Neuron (in vitro differentiated cells): ENCODE measurements at regions not wholly inside any gene's neighbourhood (a gene's known extent, or its start where the extent isn't known, plus 50 kb on each side); places are given as distances from the start of the nearest gene placed in this dataset.

ENCODE experiments used
- H2AFZ ChIP-seq: one replicate; pipeline ENCODE4 v1.6.1; 2013; ENCODE audit warnings: low read depth, mild to moderate bottlenecking, inconsistent platforms, low read length, moderate library complexity
- H3K27me3 ChIP-seq: one replicate; pipeline ENCODE4 v1.6.1; 2013; ENCODE audit warnings: low read length; ENCODE audit not compliant: insufficient read depth
- H3K36me3 ChIP-seq: one replicate; pipeline ENCODE4 v1.6.1; 2013; ENCODE audit warnings: low read length; ENCODE audit not compliant: insufficient read depth
- H3K4me1 ChIP-seq: one replicate; pipeline ENCODE4 v1.6.1; 2013; ENCODE audit warnings: low read length; ENCODE audit not compliant: insufficient read depth
- H3K4me3 ChIP-seq: 2 replicates; pipeline ENCODE4 v1.5.1; 2013; ENCODE audit warnings: mild to moderate bottlenecking, low read length, moderate library complexity
- H3K9me3 ChIP-seq: one replicate; pipeline ENCODE4 v1.6.1; 2013; ENCODE audit warnings: low read length

DNA sequence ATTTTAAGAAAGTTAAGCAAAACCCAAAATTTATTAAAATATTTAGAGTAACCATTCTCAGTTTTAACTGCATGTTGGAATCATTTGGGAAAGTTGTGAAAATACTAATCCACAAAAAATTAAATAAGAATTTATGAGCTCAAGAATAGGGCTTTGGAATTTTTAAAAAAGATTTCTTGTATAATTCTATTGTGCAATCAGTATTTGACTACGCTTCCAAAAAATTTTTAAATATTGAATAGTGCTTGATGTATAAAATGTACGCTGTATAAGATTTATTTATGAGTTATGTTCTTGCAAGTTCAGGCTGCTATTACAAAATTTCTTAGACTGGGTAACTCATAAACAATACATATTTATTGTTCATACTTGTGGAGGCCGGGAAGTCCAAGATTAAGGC, 571.7 kb downstream of the MMUT start:
- no peaks in the 10 kb centered on the region for H3K9me3 ChIP-seq
- H3K4me1 ChIP-seq: no peaks in the 10 kb centered on the region
- no peak overlapping the region for H2AFZ ChIP-seq
- H3K4me3 ChIP-seq: no peak overlapping the region
- no peaks in the 10 kb centered on the region for H3K36me3 ChIP-seq
- no peaks in the 10 kb centered on the region for H3K27me3 ChIP-seq

DNA sequence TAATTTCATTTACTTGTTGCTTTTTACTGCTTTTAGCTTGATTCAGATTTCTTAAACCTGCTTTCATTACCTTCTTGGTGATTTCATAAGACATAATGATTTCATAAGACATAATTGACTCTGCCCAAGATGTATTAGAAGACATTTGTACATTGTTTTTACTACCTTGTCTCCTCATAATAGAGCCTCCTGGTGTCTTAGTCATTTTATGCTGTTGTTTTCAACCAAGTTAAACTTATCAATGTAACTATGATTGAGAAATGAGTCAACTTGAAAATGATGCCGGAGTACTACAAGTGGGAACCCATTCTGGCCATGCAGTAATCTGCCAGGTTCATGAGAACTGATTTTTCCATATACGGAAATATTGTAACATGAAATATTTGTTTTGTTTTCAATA, 573.6 kb downstream of the MMUT start:
- H3K4me1 ChIP-seq: no peaks in the 10 kb centered on the region
- no peaks in the 10 kb centered on the region for H3K27me3 ChIP-seq
- no peaks in the 10 kb centered on the region for H3K36me3 ChIP-seq

DNA sequence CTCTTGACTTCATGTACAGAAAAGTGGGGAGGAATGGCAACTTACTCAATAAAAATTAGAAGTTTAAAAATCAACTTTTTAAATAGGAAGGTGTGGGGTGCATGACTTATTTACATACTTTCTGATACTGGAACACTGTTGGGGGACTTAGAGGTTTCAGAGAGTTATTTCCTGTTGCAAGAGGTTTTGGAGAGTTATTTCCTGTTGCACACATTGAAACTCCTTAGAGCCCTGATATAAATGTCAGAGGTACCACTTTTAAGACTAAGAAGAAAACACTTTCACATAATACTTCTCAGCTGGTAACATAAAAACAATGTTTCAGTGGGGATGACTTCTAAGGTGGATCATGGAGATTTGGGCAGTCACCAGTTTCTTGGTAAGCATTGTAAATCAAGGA, 579.9 kb downstream of the MMUT start:
- Histone ChIP-seq H2AFZ (no peak overlapping the region), H3K4me3 (no peak overlapping the region), H3K9me3 (no peaks in the 10 kb centered on the region)

More for the DNA sequence above, 573.6 kb downstream of the MMUT start:
- no peak overlapping the region for H2AFZ ChIP-seq
- H3K4me3 ChIP-seq: no peak overlapping the region
- H3K9me3 ChIP-seq: no peaks in the 10 kb centered on the region

GRCh38 chr6:48881551-48881950, 581.5 kb downstream of the MMUT start:
- Histone ChIP-seq H2AFZ (no peak overlapping the region), H3K4me3 (no peak overlapping the region), H3K9me3 (no peaks in the 10 kb centered on the region), H3K4me1 (no peaks in the 10 kb centered on the region), H3K36me3 (no peaks in the 10 kb centered on the region), H3K27me3 (no peaks in the 10 kb centered on the region)

More for the DNA sequence above, 579.9 kb downstream of the MMUT start:
- H3K4me1 ChIP-seq: no peaks in the 10 kb centered on the region
- H3K27me3 ChIP-seq: no peaks in the 10 kb centered on the region
- H3K36me3 ChIP-seq: no peaks in the 10 kb centered on the region

GRCh38 chr6:48869595-48869994, 593.5 kb downstream of the MMUT start:
- Histone ChIP-seq H3K4me1 (no peaks in the 10 kb centered on the region), H2AFZ (no peak overlapping the region), H3K36me3 (no peaks in the 10 kb centered on the region)

GRCh38 chr6:48866682-48867081, 596.4 kb downstream of the MMUT start:
- Histone ChIP-seq H3K4me1 (no peaks in the 10 kb centered on the region), H2AFZ (no peak overlapping the region), H3K4me3 (no peak overlapping the region), H3K27me3 (no peaks in the 10 kb centered on the region), H3K9me3 (no peaks in the 10 kb centered on the region), H3K36me3 (no peaks in the 10 kb centered on the region)

More at GRCh38 chr6:48869595-48869994, 593.5 kb downstream of the MMUT start:
- H3K9me3 ChIP-seq: no peaks in the 10 kb centered on the region
- no peak overlapping the region for H3K4me3 ChIP-seq
- H3K27me3 ChIP-seq: no peaks in the 10 kb centered on the region

DNA sequence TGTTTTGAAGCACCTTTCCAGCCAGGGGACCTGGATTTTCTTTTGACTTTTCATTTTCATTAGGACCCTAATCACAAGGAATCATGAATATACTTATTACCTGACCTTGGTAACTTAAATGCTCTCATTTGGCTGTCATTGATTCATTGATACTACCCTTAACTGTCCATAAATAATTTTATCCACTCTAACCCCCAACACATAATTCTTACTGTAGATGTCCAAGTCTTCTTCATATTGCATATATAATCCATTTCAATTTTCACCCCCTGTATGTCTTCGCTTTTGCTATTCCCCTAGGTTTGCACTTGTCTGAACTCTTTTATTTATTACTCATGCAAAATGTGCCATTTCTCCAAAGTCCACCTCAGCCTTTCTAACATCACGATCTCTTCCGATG, 602.9 kb downstream of the MMUT start:
- Histone ChIP-seq H3K4me3 (no peak overlapping the region), H3K27me3 (no peaks in the 10 kb centered on the region), H3K9me3 (no peaks in the 10 kb centered on the region), H3K4me1 (no peaks in the 10 kb centered on the region), H3K36me3 (no peaks in the 10 kb centered on the region), H2AFZ (no peak overlapping the region)

DNA sequence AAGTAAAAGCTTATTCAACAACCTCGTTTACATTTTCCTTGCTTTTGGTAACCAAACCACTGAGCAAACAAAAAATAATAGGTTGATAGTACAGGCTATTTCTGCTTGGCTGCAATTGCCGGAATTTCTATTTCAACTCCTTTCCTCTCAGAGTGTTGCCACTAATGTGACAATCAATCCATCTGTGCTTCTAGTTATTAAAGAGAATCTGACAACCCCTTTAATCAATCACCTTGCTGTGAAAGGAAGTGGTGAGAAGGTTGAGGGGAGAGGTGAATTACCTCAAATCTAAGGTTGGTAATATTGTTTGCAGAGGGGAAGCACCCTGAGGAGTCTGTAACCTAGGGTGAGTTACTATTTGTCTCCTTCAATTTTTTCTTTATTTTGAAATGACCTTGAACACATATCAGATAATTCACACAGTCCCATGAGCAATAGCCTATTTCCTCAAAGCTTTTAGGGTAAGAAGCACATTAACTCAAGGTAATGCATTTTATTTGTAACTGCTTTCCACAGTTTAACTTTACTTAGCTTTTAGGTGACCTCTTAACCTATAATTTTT, 603.4 kb downstream of the MMUT start:
- no peaks in the 10 kb centered on the region for H3K27me3 ChIP-seq
- no peak overlapping the region for H3K4me3 ChIP-seq
- no peak overlapping the region for H2AFZ ChIP-seq
- no peaks in the 10 kb centered on the region for H3K9me3 ChIP-seq
- H3K4me1 ChIP-seq: no peaks in the 10 kb centered on the region
- H3K36me3 ChIP-seq: no peaks in the 10 kb centered on the region

DNA sequence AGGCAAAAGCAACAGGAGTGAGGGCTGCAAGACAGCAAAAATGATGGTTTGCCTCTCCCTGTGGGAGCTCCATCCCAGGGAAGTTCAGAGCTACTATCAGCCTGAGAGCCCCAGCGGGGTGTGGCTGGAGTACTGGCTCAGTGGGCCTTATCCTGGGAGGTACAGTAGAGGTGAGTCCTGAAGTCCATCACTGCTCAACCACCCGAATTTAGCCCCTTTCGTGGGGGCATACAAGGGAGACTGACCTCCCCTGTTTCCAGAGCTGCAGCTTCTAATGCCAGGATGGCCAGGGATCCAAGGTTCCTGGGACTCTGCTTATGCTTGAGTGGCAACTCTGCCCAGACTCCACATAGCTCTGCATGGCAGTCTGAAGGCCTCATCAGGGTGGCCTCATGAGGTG, 617.8 kb downstream of the MMUT start:
- no peaks in the 10 kb centered on the region for H3K36me3 ChIP-seq
- H3K4me1 ChIP-seq: no peaks in the 10 kb centered on the region
- H3K4me3 ChIP-seq: no peak overlapping the region
- H3K9me3 ChIP-seq: no peaks in the 10 kb centered on the region
- no peaks in the 10 kb centered on the region for H3K27me3 ChIP-seq
- H2AFZ ChIP-seq: no peak overlapping the region

DNA sequence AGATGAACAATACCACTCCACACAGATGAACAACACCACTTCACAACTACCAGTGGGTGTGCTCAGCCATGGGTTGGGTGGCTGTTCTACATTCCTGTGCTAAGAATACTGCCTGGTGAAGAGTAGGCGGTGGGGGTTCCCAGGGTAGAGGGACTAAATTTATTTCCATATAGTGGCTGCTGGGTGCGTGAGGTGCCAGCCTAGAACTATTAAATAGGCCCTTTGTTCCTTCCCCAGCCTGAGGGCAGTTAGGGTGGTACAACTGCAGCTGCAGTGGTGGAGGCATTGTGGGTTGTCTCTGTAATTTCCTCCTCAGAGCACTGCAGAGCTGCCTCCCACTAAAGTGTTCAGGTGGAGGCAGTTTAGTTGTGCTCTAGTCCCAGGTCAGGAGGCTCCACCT, 618.4 kb downstream of the MMUT start:
- Histone ChIP-seq H3K4me1 (no peaks in the 10 kb centered on the region), H3K27me3 (no peaks in the 10 kb centered on the region), H3K36me3 (no peaks in the 10 kb centered on the region)

DNA sequence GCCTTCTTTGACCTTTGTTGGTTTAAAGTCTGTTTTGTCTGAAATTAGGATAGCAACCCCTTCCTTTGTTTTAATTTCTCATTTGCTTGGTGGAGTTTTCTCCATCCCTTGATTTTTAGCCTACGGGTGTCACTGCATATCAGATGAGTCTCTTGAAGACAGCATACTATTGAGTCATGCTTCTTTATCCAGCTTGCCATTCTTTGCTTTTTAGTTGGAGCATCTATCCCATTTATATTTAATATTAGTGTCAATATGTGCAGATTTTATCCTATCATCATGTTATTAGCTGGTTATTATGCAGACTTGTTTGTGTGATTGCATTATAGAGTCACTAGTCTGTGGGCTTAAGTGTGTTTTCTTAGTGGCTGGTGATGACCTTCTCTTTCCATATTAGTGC, 622.2 kb downstream of the MMUT start:
- Histone ChIP-seq H3K27me3 (no peaks in the 10 kb centered on the region), H3K36me3 (no peaks in the 10 kb centered on the region), H3K4me1 (no peaks in the 10 kb centered on the region), H3K4me3 (no peak overlapping the region), H3K9me3 (no peaks in the 10 kb centered on the region), H2AFZ (no peak overlapping the region)

More for the DNA sequence above, 618.4 kb downstream of the MMUT start:
- H2AFZ ChIP-seq: no peak overlapping the region
- no peaks in the 10 kb centered on the region for H3K9me3 ChIP-seq
- H3K4me3 ChIP-seq: no peak overlapping the region

GRCh38 chr6:48839206-48839605, 623.8 kb downstream of the MMUT start:
- no peaks in the 10 kb centered on the region for H3K4me1 ChIP-seq
- no peak overlapping the region for H2AFZ ChIP-seq
- no peaks in the 10 kb centered on the region for H3K9me3 ChIP-seq
- H3K27me3 ChIP-seq: no peaks in the 10 kb centered on the region
- H3K36me3 ChIP-seq: no peaks in the 10 kb centered on the region
- H3K4me3 ChIP-seq: no peak overlapping the region

DNA sequence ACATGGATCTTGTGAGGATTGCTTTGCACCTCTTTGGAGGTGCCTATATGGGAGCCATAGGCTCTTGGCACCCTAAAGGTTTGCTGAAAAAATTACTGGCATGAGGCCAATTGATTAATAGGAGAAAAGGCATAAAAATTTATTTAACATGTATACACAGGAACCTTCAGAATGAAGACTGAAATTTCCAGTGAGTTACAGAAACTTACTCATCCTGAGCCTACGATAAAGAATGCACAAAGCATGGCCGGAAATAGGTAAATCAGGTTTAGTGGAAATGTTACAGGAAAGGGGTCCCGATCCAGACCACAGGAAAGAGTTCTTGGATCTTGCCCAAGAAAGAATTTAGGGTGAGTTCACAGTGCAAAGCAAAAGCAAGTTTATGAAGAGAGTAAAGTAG, 625.3 kb downstream of the MMUT start:
- Histone ChIP-seq H3K4me3 (no peak overlapping the region), H3K4me1 (no peaks in the 10 kb centered on the region), H3K36me3 (no peaks in the 10 kb centered on the region), H3K9me3 (no peaks in the 10 kb centered on the region), H2AFZ (no peak overlapping the region), H3K27me3 (no peaks in the 10 kb centered on the region)

- no peaks in the 10 kb centered on the region for H3K36me3 ChIP-seq
- no peaks in the 10 kb centered on the region for H3K4me1 ChIP-seq
- no peaks in the 10 kb centered on the region for H3K27me3 ChIP-seq
- no peak overlapping the region for H3K4me3 ChIP-seq
- H2AFZ ChIP-seq: no peak overlapping the region
- H3K9me3 ChIP-seq: no peaks in the 10 kb centered on the region
Measured at GRCh38 chr6:48835421-48835958, 627.6 kb downstream of the MMUT start.
